DMS53 (cell line): ENCODE measurements at regions not wholly inside any gene's neighbourhood (a gene's known extent, or its start where the extent isn't known, plus 50 kb on each side); places are given as distances from the start of the nearest gene placed in this dataset.
A peak's percentile ranks its signal among the peaks of the same experiment; 100 is the strongest.

ENCODE experiments used
- DNase-seq: peaks from one replicate; lab custom pipeline; 2025; lab: John Stamatoyannopoulos, UW

- no peak for DNase-seq
Observed at GRCh38 chr11:104433751-104434150, 269.8 kb upstream of the PDGFD start.

GRCh38 chr11:104432981-104433380, 269.0 kb upstream of the PDGFD start:
- DNase-seq: no peak

GRCh38 chr11:104432526-104432925, 268.6 kb upstream of the PDGFD start:
- peak; percentile 92 for DNase-seq

- no peak for DNase-seq
Observed at GRCh38 chr11:104422324-104422944, 258.5 kb upstream of the PDGFD start.

GRCh38 chr11:104410336-104410735, 246.4 kb upstream of the PDGFD start:
- DNase-seq: no peak

GRCh38 chr11:104408630-104409029, 244.7 kb upstream of the PDGFD start:
- no peak for DNase-seq

- no peak for DNase-seq
Observed at GRCh38 chr11:104405277-104405676, 241.3 kb upstream of the PDGFD start.

GRCh38 chr11:104404231-104405175, 240.6 kb upstream of the PDGFD start:
- DNase-seq: no peak

GRCh38 chr11:104402812-104403521, 239.0 kb upstream of the PDGFD start:
- DNase-seq: no peak

GRCh38 chr11:104394508-104394907, 230.6 kb upstream of the PDGFD start:
- no peak for DNase-seq

- DNase-seq: no peak
Observed at GRCh38 chr11:104390651-104391050, 226.7 kb upstream of the PDGFD start.

- no peak for DNase-seq
Observed at GRCh38 chr11:104385884-104386283, 221.9 kb upstream of the PDGFD start.

GRCh38 chr11:104380358-104380757, 216.4 kb upstream of the PDGFD start:
- DNase-seq: no peak

GRCh38 chr11:104372111-104372510, 208.2 kb upstream of the PDGFD start:
- DNase-seq: no peak

GRCh38 chr11:104370478-104370877, 206.5 kb upstream of the PDGFD start:
- DNase-seq: no peak

GRCh38 chr11:104369761-104370160, 205.8 kb upstream of the PDGFD start:
- DNase-seq: no peak

GRCh38 chr11:104366321-104366734, 202.4 kb upstream of the PDGFD start:
- no peak for DNase-seq

GRCh38 chr11:104365676-104366075, 201.7 kb upstream of the PDGFD start:
- DNase-seq: no peak

- DNase-seq: peak; percentile 66
Observed at GRCh38 chr11:104361975-104362374, 198.0 kb upstream of the PDGFD start.

GRCh38 chr11:104352036-104352435, 188.1 kb upstream of the PDGFD start:
- DNase-seq: peak; percentile 86

GRCh38 chr11:104343578-104343977, 179.6 kb upstream of the PDGFD start:
- DNase-seq: peak; percentile 85

- DNase-seq: no peak
Observed at GRCh38 chr11:104340590-104340989, 176.6 kb upstream of the PDGFD start.

- DNase-seq: no peak
Observed at GRCh38 chr11:104339380-104339831, 175.5 kb upstream of the PDGFD start.
